CD4-positive, alpha-beta T cell treated with Interleukin-6 at 100 ng/mL for 8 hours (primary cell): ENCODE measurements at regions not wholly inside any gene's neighbourhood (a gene's known extent, or its start where the extent isn't known, plus 50 kb on each side); places are given as distances from the start of the nearest gene placed in this dataset.
"Not testable (repeated sequence)": the region's sequence is repeated elsewhere in the genome, so short reads cannot be mapped to it uniquely, and the experiment has no call there.

Source experiments
- DNase-seq: peaks from one replicate; pipeline ENCODE4 v3.0.0-alpha.2; 2020; ENCODE audit warnings: mixed read lengths, low spot score

DNA sequence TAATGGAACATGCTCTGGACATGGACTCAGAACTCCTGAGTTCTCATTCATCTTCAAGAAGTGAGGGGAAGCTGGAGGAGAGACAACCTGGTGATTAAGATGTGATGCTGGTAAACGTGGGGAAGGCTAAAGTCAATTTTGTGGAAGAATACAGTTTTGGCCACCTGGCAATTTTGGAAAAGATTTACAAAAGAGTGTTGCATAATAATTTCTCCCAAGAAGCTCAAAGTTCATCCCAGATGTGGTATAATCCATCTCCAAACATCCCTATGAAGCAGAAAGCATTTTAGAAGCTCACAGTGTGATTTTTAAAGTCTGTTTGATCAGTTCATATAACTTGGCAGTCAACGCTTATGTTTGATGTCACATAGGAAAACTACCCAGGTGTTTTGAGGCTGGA lies 208.7 kb downstream of the LMX1A start:
- no peak for DNase-seq

DNA sequence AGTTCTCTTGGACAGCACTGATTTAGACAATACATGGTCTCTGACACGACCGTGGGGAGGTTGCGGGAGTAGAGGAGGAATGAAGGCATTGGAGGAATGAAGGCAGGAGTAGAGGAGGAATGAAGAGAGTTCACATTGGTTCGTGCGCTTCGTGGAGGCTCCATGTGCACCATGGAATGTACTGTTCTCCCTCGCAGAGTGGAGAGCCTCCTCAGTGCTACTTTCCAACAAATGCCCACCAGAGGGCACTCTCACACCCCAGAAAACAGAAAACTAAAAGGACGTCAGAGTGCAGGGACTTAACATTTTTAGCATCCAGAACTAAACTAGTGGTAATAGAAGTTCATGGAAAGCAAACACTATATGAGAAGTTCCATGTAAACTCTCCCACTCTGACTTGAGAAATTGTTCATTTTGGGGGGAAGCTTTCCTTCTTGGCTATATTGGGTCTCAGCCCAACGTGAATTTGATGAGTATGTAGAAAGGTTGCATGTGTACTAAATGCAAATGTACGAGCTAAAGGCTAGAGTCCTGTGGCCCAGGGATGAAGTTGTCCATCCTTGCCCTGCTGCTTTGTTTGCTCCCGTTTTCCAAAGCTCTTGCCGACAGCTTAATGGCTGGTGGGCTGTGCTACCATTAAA lies 211.6 kb downstream of the LMX1A start:
- peak; percentile 1 for DNase-seq

DNA sequence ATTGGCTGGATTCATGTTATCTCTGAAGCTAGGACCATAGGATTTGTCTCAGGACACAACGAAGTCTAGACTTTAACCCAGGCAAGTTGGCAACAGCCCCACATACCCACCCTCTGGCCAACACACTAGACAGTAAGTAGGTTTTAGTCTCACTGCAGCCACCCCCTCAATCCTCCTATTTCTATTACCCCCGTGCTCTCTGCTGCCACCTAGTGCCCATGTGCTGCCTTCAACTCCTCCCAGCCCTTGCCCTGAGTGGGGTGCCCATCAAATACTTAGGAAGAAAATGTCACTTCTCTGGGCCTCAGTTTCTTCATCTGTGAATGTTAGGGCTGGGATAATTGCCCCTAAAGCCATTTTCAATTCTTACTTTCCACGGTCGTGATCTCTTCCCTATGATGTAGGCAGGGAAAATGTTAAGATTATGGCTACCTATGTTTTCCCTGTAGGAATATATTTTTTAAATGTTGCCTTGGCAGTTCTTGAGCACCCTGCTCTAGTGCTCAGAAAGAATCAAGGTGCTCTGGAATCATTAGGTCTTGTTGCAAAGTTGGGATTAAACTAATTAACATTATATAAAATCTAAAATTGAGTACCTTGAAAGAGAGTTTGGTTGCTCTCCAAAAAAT lies 213.0 kb downstream of the LMX1A start:
- no peak for DNase-seq

DNA sequence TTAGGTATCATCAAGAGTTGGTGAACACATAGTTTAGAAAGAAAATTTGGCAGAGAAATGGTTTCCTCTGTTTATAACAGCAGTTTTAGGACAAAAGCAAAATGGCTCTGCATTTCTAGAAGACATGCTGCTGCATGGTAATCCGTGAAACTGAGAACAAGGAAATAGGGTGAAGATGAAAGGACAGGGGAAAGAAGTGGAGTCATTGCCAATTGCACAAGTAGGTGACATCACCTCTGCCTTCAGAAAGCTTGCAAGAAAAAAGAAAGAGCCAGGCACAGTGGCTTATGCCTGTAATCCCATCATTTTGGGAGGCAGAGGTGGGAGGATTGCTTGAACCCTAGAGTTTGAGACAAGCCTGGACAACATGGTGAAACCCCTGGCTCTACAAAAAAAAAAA lies 217.6 kb downstream of the LMX1A start:
- DNase-seq: no peak

DNA sequence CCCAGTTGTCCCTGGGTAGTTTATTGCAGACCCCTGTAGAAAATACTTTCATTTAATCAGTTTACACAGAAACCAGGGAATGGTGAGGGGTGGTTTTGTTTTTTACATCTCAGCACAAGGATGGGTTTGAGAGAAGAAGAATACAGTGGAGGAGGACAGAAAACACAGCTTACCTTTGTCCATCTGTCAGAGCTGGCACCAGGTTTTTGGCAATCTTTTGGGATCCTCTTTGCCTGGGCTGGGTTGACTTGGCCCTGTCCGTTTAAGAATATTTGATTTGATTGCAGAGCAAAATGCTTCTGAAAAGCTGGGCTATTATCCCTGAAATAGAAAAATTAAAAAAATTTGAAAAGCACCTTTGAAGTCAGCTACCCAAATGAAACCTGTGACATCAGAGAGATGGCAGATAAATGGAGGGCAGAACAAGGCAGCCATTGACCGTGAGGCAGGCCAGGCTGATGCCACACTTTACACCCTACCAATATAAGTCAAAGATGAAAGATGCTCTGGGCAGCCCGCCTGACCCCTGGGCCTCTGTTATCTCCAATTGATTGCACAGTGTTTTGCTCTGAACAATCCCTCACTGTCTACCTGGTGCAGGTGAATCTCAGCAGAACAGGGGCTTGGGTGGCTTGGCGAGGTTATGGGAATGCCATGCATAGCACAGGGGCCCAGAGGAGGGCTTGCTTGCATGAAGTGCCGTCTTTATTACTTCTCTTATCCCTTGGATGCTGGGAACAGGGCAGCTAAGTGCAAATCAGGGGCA lies 218.8 kb downstream of the LMX1A start:
- no peak for DNase-seq

DNA sequence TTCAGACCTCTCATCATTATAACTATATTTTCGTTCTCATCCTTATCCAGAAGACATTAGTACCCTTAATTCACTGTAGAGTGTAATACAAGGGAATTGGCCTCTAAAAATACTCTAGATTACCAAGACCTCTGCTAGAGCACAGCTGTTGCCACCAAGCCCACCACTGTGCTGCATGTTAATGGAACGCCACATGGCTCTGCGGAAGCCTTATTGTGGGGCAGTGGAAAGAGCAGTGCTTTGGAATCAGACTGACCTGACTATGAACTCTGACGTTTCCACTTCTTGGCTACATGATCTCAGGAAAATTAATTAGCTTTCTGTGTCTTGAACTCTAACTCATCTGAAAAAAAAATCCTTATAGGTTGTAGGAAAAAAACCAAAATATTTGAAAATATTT lies 222.1 kb downstream of the LMX1A start:
- no peak for DNase-seq

DNA sequence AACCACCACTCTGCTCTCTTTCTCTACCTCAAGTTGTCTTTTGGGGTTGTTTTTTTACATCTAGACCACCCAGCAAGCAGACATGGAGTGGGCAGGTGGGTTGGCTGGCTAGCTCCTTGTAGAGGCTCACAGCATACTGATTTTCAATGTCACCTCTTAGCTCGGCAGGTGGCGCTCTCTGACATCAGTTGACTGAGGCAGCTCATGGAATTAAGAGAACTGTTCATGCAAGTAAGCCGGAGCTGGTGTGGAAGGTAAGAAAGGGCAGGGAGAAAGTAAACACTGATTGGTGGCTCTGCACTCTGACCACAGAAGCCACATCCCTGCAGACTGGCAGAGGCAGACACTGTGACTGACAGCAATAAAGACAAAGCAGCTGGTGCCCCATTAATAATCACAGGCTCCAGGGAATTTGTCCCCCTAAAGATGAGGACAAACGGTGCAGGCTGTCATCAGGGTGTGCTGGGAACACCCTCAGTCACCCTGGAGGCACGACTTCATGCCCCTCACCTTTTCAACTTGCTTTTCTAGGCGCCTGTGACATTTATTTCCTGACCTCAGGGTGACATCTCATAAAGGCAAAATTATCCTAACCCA lies 226.8 kb downstream of the LMX1A start:
- no peak for DNase-seq

DNA sequence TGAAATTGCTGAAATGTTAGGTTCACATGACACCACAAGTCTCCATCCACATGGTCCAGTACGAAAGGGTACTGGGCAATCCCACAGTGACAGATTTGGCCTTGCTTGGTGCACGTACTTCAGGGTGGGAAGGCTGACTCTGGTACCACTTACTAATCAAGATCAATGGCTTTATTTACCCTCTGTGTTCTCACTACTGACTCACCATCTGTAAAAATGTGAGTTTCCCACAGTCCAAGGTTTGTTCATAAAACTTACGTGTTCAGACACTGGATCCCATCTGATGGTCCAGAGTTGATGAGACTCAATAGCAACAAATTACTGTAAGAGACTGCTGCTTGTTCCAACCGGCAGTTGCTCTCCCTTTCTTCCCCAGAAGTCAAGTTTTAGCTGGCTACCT lies 231.7 kb downstream of the LMX1A start:
- DNase-seq: no peak

DNA sequence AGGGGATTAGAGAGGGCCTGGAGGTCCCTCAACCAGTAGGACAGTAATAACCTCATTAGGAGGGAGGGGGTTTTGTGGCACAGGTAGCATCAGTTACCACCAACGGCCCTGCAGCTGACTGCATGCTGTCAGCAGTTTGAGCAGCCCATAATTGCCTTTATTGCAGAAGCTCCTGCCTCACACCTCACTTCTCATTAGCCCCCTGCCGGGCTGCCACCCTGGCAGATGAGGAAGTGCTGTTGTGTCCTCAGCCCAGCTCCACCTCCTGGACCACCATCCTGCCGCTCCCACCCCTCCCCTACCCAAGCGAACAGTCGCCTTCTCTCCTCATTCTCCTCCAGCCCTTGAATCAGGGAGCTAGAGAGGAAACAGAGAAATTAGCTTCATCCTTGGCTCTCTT lies 237.4 kb downstream of the LMX1A start:
- no peak for DNase-seq

DNA sequence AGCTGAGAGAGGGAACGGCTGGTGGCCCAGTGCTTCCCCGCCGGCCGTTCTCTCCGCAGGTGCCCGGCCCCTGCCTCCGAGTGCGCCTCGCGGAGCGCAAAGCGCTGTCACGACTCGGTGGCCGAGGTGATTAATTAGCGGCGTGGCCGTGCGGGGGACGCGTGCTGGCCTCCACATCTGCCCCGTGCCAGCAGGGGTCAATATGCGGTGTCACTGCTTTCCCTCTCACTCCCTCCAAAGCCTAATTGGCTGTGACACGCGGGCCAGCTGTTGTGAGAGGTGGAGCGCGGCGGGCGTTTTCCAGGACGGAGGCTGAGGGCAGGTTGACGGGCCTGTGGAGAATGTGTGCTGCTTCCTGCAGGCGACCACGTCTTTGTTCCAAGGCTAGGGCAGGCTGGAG lies 239.0 kb downstream of the LMX1A start:
- DNase-seq: no peak

DNA sequence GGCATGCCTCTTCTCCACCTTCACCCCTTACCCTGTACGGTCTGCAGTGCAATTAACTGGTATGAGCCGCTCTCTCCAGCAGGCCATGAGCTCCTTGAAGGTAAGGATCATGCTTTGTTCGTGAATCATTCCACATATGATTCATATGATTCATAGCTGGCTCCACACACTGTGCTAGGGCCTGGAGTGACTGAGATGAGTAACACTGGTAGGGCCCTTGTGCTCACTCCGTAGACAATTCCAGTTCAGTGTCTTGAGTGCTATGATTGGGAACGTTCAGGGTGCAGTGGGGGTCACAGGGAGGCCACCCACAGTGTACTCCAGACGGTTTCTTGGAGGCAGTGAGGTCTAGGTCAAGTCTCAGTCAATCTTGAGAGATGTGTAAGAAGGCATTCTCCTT lies 239.8 kb downstream of the LMX1A start:
- no peak for DNase-seq

DNA sequence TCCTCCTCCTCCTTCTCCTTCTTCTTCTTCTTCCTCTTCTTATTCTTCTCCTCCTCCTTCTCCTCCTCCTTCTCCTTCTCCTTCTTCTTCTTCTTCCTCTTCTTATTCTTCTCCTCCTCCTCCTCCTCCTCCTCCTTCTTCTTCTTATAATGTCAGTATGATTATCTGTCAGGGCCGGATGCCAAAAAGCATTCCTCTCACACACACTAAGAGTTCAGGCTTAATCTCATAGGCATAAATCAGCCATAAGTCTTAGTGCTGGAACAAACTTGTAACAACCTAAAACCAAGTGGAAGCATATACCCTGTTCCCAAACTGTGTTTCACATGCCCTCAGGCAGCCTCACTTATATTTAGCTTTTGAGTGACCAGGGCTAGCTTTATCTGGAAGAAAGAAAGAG lies 240.3 kb downstream of the LMX1A start:
- DNase-seq: no peak

DNA sequence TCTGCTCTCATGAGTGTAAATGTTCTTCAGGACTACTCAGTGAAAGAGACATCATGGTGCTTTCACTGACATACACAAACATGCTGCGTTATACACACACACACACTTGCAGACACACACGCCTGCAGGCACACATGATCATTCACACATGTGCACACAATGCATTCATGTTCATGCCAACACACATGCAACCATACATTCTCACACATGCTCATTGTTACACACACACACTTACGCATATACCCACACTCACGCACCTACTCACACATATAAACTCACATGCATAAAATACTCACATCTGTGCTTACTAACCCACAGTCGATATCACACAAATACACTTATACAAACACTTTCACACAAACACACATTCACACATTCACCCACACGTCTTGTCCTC lies 241.6 kb downstream of the LMX1A start:
- DNase-seq: no peak

DNA sequence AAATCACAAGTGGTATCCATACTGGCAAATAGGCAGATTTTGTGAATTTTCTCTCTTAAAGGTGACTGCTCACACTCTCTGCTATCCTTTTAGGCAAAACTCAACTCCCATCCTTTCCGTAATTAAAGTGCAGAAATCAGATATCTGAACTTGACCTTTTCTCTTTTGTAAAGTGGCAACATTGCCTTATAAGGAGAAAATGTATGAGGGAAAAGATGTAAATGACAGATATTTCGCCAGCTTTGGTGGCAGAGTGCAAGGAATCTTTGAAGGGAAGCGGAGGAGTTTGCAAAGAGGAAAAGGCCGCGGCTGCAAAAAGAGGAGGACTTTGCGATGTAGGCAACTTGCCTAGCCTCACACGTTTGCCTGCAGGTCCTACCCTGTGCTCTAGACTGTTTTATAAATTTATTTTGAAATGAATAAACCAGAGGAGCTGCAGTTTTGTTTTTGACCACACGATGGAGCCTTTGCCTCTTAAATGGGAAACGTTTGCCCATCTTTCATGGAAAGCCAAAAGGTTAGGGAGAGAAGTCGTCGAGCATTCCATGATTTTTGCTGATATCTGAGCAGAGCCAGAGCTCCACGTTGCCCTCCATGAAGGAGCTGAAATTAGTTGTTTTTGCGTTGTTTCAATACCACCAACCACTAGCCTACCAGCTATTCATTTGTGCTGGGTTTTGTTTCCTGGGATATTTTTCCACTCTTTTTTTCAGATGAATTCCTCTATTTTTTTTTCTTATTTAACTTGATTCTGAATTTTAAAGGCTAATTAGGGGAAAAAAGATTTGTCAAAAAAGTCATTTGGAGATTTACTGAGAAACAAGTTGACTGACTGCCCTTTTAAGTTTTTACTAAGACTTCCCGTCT lies 242.3 kb downstream of the LMX1A start:
- no peak for DNase-seq

DNA sequence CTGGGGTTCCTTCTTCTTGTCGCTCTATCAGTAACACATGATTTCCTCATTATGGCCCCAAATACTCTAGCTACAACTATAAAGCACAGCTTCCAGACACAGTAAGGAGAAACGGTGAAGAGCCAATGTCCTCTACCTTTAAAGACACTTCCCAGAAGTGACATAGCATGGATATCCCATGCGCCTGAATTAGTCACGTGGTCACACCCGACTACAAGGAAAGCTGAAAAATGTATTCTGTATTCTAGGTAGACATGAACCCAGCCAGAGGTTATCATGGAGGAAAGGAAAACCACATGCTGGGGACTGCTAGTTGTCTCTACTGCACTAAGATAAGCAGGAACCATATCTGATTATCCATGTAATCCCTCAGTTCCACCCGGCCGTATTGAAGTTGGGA lies 244.3 kb downstream of the LMX1A start:
- no peak for DNase-seq

DNA sequence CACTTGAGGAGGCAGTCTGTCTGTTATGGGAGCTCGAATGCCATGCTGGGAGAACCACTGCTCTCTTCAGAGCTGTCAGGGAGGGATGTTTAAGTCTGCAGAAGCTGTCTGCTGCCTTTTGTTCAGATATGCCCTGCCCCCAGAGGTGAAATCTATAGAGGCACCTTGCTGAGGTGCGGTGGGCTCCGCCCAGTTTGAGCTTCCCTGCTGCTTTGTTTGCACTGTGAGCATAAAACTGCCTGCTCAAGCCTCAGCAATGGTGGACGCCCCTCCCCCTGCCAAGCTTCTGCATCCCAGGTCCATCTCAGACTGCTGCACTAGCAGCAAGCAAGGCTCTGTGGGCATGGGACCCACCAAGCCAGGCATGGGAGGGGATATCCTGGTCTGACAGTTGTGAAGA lies 247.5 kb downstream of the LMX1A start:
- no peak for DNase-seq

DNA sequence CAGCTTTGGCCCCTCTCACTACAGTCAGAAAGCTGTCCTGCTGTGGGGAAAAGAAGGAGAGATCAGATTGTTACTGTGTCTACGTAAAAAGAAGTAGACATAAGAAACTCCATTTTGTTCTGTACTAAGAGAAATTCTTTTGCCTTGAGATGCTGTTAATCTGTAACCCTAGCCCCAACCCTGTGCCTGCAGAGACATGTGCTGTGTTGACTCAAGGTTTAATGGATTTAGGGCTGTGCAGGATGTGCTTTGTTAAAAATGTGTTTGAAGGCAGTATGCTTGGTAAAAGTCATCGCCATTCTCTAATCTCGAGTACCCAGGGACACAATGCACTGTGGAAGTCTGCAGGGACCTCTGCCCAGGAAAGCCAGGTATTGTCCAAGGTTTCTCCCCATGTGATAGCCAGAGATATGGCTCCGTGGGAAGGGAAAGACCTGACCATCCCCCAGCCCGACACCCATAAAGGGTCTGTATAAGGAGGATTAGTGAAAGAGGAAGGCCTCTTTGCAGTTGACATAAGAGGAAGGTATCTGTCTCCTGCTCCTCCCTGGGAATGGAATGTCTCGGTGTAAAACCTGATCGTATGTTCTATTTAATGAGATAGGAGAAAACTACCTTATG lies 263.9 kb downstream of the LMX1A start:
- not testable (repeated sequence) for DNase-seq

DNA sequence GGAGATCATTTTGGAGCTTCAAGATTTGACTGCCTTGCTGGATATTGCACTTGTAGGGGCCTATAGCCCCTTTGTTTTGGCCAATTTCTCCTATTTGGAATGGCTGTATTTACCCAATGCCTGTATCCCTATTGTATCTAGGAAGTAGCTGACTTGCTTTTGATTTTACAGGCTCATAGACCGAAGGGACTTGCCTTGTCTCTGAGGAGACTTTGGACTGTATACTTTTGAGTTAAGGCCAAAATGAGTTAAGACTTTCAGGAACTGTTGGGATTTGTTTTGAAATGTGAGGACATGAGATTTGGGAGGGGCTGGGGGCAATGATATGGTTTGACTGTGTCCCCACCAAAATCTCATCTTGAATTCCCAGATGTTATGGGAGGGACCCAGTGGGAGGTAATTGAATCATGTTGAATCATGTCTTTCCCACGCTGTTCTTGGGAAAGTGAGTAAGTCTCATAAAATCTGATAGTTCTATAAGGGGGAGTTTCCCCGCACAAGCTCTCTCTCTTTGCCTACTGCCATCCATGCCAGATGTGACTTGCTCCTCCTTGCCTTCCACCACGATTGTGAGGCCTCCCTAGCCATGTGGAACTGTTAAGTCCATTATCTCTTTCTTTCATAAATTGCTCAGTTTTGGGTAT lies 276.1 kb downstream of the LMX1A start:
- DNase-seq: no peak

DNA sequence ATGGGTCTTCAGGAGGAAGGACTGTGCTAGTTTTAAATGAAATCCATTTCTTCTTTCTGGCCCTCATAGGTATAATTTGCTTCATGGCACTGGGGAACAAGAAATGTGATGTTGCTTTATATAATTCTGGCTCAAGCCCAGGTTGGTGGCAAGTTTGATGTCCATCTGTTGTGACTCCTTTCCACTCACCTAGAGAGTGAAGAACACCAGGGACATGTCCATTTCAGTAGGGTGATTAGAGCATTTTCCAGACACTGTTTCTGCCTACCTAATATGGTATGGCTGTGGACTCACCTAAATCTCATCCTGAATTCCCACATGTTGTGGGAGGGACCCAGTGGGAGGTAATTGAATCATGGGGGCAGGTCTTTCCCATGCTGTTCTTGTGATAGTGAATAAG lies 278.1 kb downstream of the LMX1A start:
- DNase-seq: no peak

DNA sequence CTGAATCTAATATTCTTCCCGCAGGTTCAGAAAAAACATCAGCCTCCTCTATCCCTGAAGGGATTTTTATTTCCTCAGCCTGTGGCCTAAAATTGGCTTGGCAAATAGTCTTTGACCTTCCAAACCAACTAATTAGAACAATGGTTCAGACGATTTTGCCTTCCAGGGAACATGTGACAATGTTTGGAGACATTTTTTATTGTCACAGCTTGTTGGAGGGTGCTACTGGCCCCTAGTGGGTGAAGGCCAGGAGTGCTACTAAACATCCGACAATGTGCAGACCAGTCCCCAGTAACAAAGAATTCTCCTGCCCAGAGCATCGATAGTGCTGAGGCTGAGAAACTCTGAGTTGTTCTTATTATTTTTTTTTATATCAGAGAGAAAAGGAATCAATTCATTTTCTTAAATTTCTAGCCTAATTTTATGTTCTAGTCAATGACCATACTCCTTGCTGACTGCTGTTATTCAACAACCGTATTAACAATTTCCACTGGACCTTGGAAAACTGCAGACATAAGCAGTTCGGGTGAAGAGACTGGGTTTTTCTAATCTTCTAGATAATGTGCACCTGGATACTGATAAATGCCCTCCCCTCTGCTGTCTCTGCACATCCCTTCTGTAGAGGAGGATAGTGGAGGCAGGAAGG lies 280.7 kb downstream of the LMX1A start:
- DNase-seq: no peak
